ENCODE measurements at regions not wholly inside any gene's neighbourhood (a gene's known extent, or its start where the extent isn't known, plus 50 kb on each side); places are given as distances from the start of the nearest gene placed in this dataset.
A peak's percentile ranks its signal among the peaks of the same experiment; 100 is the strongest.

DNA sequence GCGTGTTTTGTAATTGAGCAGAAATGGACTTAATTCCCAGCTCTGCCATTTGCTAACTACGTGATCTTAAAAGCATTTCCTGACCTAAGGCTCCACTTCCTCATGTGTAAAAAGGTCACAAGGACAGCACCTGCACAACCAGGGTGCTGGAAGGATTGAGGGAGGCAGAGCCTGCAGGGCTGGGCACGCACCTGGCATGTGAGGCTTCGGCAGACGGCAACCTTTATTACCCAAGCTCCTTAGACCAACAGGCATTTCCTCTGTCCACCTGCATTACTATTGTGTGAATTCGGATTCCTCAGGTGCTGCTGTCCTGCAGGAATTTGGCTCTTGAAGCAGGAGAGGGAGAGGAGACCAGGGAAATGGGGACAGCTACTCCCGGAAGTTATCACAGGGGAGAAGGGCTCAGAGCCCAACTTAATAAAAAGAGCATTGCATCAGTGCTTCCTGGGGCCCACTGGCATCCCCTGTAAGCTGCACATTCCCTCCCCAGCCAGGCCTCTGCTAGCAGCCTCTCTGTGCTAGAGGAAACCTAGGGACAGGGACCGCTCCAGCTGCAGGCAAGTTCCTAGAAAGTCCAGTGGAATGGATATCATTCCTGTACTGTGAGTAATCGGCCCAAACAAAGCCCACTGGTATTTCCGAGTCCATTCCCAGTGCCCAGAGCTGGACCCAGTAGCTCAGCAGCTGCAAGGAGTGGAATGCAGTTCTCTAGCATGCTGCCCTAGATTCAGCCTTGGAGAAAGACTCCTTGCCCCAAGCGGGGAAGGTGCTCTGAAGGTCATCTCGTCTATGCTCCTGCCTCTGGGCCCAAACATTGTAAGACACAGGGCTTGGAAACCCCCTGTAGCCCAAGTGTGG lies 157.1 kb upstream of the CCND2 start:
- CTCF ChIA-PET, result interaction anchor here (0.9 to 6.3 kb wide), 7 partner anchors 9 to 232 kb away, joined by 3 to 42 read pairs (median 7); no protein-coding TSS in a partner anchor
- Mint-ChIP-seq H3K4me1 (peaks cover 54% of the 10 kb centered on the region), H3K9me3 (ENCODE audit: insufficient read depth) (no peaks in the 10 kb centered on the region), H3K27ac (no peak overlapping the region), H3K27me3 (no peaks in the 10 kb centered on the region), H3K4me3 (no peak overlapping the region)
- H3K9me3 ChIP-seq (ENCODE audit: control extremely low read depth in 1 of 3, control insufficient read depth in 2 of 3, insufficient read depth in 1 of 3, low read length in 2 of 3), result no peaks in the 10 kb centered on the region
- peaks cover 49 to 51% of the 10 kb centered on the region in 2 donors for H3K4me1 ChIP-seq (ENCODE audit: control insufficient read depth in 2 of 2, insufficient read depth in 2 of 2, low read length in 2 of 2)
- no peak overlapping the region for H2AFZ ChIP-seq (ENCODE audit: insufficient read depth, low read depth, low read length, poor library complexity, severe bottlenecking)
- H3K27ac ChIP-seq (ENCODE audit: low read length in 2 of 2), result no peak overlapping the region
- H4K20me1 ChIP-seq (ENCODE audit: control insufficient read depth, insufficient read depth, low read length, poor library complexity, severe bottlenecking), result no peaks in the 10 kb centered on the region
- no peaks in the 10 kb centered on the region for H3K36me3 ChIP-seq (replicated peaks in 1 of 2; ENCODE audit: control extremely low read depth in 1 of 2, control insufficient read depth in 1 of 2, extremely low read depth in 1 of 2, insufficient read depth in 2 of 2, low read length in 1 of 2)
- POLR2A ChIA-PET, result interaction anchor here (0.7 to 5.4 kb wide), 3 partner anchors 36 to 160 kb away, joined by 3 to 28 read pairs (median 3); no protein-coding TSS in a partner anchor
- peak; percentile 55 for DNase-seq
- peak overlapping the region; percentile 70 for H3K4me2 ChIP-seq (replicated peaks; ENCODE audit: low read depth, low read length, poor library complexity, severe bottlenecking)
- H3K27me3 ChIP-seq (replicated peaks in 1 of 4; ENCODE audit: control extremely low read depth in 1 of 4, control insufficient read depth in 3 of 4, insufficient read depth in 4 of 4, low read length in 3 of 4), result peaks cover 0 to 5% (median 0%) of the 10 kb centered on the region in 4 experiments
- 82% methylated on average over 8 of the region's 12 CpGs for WGBS (ENCODE audit: insufficient coverage)
- no peak overlapping the region for H3K4me3 ChIP-seq (ENCODE audit: control extremely low read depth in 1 of 5, extremely low read depth in 1 of 5, insufficient read depth in 1 of 5, low read depth in 2 of 5, low read length in 4 of 5)
- intact Hi-C loops (cut with micrococcal nuclease), result no loop called here
- ATAC-seq (ENCODE audit: low read depth), result no peak
- no peaks in the 10 kb centered on the region for H3K79me2 ChIP-seq (ENCODE audit: control insufficient read depth, insufficient read depth, low read length)
- TF ChIP-seq EZH2 (IDR thresholded peaks at IDR 0.05; ENCODE audit: borderline replicate concordance, insufficient read depth, low read depth, low read length, poor library complexity, severe bottlenecking), result no peak
- TF ChIP-seq, protein P1, sequence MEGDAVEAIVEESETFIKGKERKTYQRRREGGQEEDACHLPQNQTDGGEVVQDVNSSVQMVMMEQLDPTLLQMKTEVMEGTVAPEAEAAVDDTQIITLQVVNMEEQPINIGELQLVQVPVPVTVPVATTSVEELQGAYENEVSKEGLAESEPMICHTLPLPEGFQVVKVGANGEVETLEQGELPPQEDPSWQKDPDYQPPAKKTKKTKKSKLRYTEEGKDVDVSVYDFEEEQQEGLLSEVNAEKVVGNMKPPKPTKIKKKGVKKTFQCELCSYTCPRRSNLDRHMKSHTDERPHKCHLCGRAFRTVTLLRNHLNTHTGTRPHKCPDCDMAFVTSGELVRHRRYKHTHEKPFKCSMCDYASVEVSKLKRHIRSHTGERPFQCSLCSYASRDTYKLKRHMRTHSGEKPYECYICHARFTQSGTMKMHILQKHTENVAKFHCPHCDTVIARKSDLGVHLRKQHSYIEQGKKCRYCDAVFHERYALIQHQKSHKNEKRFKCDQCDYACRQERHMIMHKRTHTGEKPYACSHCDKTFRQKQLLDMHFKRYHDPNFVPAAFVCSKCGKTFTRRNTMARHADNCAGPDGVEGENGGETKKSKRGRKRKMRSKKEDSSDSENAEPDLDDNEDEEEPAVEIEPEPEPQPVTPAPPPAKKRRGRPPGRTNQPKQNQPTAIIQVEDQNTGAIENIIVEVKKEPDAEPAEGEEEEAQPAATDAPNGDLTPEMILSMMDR (IDR thresholded peaks at IDR 0.05), result no peak
- no peak overlapping the region for H3K9ac ChIP-seq (ENCODE audit: low read length)

DNA sequence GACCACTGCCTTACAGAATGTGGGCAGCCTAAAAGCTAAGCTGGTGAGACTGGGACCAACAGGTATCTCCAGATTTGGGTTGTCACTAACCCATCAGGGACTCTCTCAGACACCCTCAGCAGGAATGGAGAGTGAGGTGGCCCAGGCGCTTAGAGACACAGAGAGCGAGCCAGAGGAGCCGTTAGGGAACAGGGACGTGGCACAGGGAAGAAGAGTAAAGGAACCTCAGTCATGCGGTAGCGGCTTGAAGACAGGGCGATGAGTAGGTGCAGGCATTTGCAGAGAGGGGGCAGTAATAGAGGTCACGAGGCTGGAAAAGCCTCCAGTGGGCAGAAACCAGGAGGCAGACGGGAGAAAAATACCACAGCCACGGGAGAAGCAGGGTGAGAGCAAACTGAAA lies 158.0 kb upstream of the CCND2 start:
- no peak overlapping the region for H3K4me3 ChIP-seq (ENCODE audit: control extremely low read depth in 1 of 5, extremely low read depth in 1 of 5, insufficient read depth in 1 of 5, low read depth in 2 of 5, low read length in 4 of 5)
- H3K27ac ChIP-seq (ENCODE audit: low read length in 2 of 2), result no peak overlapping the region

More for the DNA sequence above, 158.0 kb upstream of the CCND2 start:
- peaks cover 49 to 50% of the 10 kb centered on the region in 2 donors for H3K4me1 ChIP-seq (ENCODE audit: control insufficient read depth in 2 of 2, insufficient read depth in 2 of 2, low read length in 2 of 2)
- 88% methylated on average over 10 of the region's 10 CpGs for WGBS (ENCODE audit: insufficient coverage)
- intact Hi-C loops (cut with micrococcal nuclease), result no loop called here
- no peaks in the 10 kb centered on the region for H4K20me1 ChIP-seq (ENCODE audit: control insufficient read depth, insufficient read depth, low read length, poor library complexity, severe bottlenecking)
- H2AFZ ChIP-seq (ENCODE audit: insufficient read depth, low read depth, low read length, poor library complexity, severe bottlenecking), result no peak overlapping the region
- CTCF ChIA-PET, result interaction anchor here (1.3 to 6.3 kb wide), 5 partner anchors 8 to 160 kb away, joined by 3 to 42 read pairs (median 5); no protein-coding TSS in a partner anchor
- H3K36me3 ChIP-seq (replicated peaks in 1 of 2; ENCODE audit: control extremely low read depth in 1 of 2, control insufficient read depth in 1 of 2, extremely low read depth in 1 of 2, insufficient read depth in 2 of 2, low read length in 1 of 2), result no peaks in the 10 kb centered on the region
- no peak overlapping the region for H3K9ac ChIP-seq (ENCODE audit: low read length)
- DNase-seq (no peak), ATAC-seq (ENCODE audit: low read depth) (no peak)
- Mint-ChIP-seq H3K4me1 (peaks cover 52% of the 10 kb centered on the region), H3K27ac (peak overlapping the region; percentile 6), H3K27me3 (peaks cover 4% of the 10 kb centered on the region), H3K9me3 (ENCODE audit: insufficient read depth) (no peaks in the 10 kb centered on the region), H3K4me3 (no peak overlapping the region)
- H3K79me2 ChIP-seq (ENCODE audit: control insufficient read depth, insufficient read depth, low read length), result no peaks in the 10 kb centered on the region
- TF ChIP-seq, protein P1 (IDR thresholded peaks at IDR 0.05), result no peak
- no peak for TF ChIP-seq EZH2 (IDR thresholded peaks at IDR 0.05; ENCODE audit: borderline replicate concordance, insufficient read depth, low read depth, low read length, poor library complexity, severe bottlenecking)
- H3K4me2 ChIP-seq (replicated peaks; ENCODE audit: low read depth, low read length, poor library complexity, severe bottlenecking), result peak overlapping the region; percentile 70
- peaks cover 0 to 5% (median 0%) of the 10 kb centered on the region in 4 experiments for H3K27me3 ChIP-seq (replicated peaks in 1 of 4; ENCODE audit: control extremely low read depth in 1 of 4, control insufficient read depth in 3 of 4, insufficient read depth in 4 of 4, low read length in 3 of 4)
- H3K9me3 ChIP-seq (ENCODE audit: control extremely low read depth in 1 of 3, control insufficient read depth in 2 of 3, insufficient read depth in 1 of 3, low read length in 2 of 3), result no peaks in the 10 kb centered on the region
- POLR2A ChIA-PET, result interaction anchor here (5.4 kb wide), 1 partner anchor 155 kb away, joined by 28 read pairs; no protein-coding TSS in a partner anchor
